OCI-LY7 (cell line): ENCODE measurements at regions not wholly inside any gene's neighbourhood (a gene's known extent, or its start where the extent isn't known, plus 50 kb on each side); places are given as distances from the start of the nearest gene placed in this dataset.
"Not testable (repeated sequence)": the region's sequence is repeated elsewhere in the genome, so short reads cannot be mapped to it uniquely, and the experiment has no call there.

Experiments used
- BruUV-seq: library from RNA; stranded (reverse); fragments of 400-500 nt; replicated peaks from 2 replicates; lab custom pipeline; 2021; lab: Mats Ljungman, UMichigan
- CTCF ChIA-PET: fragments of 300-600 bp; sonication (Branson Sonifier 250); formaldehyde crosslinking; loops from one replicate; lab custom pipeline; 2022; ENCODE audit warnings: antibody characterized with exemption; ENCODE audit not compliant: unreplicated experiment; lab: Charles Lee
- POLR2A ChIA-PET: fragments of 300-600 bp; sonication (Branson Sonifier 250); formaldehyde crosslinking; loops from one replicate; lab custom pipeline; 2022; ENCODE audit warnings: antibody characterized with exemption; lab: Charles Lee
- DNase-seq: peaks from one replicate; pipeline ENCODE4 v3.0.0-alpha.2; 2015; ENCODE audit warnings: low spot score
- H2AFZ ChIP-seq: fragments of 200-600 bp; sonication (generic), shearing (Covaris generic); 2 replicates; pipeline ENCODE4 v1.6.1; 2014; ENCODE audit warnings: mild to moderate bottlenecking, antibody characterized with exemption, low read length, moderate library complexity
- H3K27ac ChIP-seq: fragments of 200-600 bp; sonication (generic); 2 replicates; pipeline ENCODE4 v1.5.1; 2014; ENCODE audit warnings: mixed run types, low read depth, mild to moderate bottlenecking, moderate library complexity, low read length, inconsistent platforms; ENCODE audit not compliant: poor library complexity, severe bottlenecking
- H3K36me3 ChIP-seq: fragments of 200-600 bp; sonication (generic); 2 replicates; pipeline ENCODE4 v1.6.1; 2014; ENCODE audit warnings: mild to moderate bottlenecking, antibody characterized with exemption, low read length, moderate library complexity, mixed read lengths; ENCODE audit not compliant: insufficient read depth
- H3K4me1 ChIP-seq: fragments of 200-600 bp; sonication (generic); 2 replicates; pipeline ENCODE4 v1.5.1; 2014; ENCODE audit warnings: mild to moderate bottlenecking, low read length; ENCODE audit not compliant: insufficient read depth, poor library complexity, severe bottlenecking
- H3K4me2 ChIP-seq: fragments of 200-600 bp; sonication (generic); 2 replicates; pipeline ENCODE4 v1.6.1; 2014; ENCODE audit warnings: mild to moderate bottlenecking, low read length
- H3K4me3 ChIP-seq: fragments of 200-600 bp; sonication (generic); 2 replicates; pipeline ENCODE4 v1.5.1; 2014; ENCODE audit warnings: mild to moderate bottlenecking, low read depth, low read length; ENCODE audit not compliant: poor library complexity, severe bottlenecking
- H3K79me2 ChIP-seq: fragments of 200-600 bp; sonication (generic); 2 replicates; pipeline ENCODE4 v1.6.1; 2016; ENCODE audit warnings: low read depth, mild to moderate bottlenecking, low read length, moderate library complexity, mixed read lengths; ENCODE audit not compliant: insufficient read depth
- H3K9me2 ChIP-seq: fragments of 200-600 bp; sonication (generic); 2 replicates; pipeline ENCODE4 v1.6.1; 2016; ENCODE audit warnings: mild to moderate bottlenecking, low read length, mixed read lengths; ENCODE audit not compliant: insufficient read depth
- H3K9me3 ChIP-seq: fragments of 200-600 bp; sonication (generic); 2 replicates; pipeline ENCODE4 v1.6.1; 2014; ENCODE audit warnings: mild to moderate bottlenecking, mixed run types, low read length, mixed read lengths
- H4K20me1 ChIP-seq: fragments of 200-600 bp; sonication (generic); 2 replicates; pipeline ENCODE4 v1.6.1; 2014; ENCODE audit warnings: mild to moderate bottlenecking, antibody characterized with exemption, low read length, moderate library complexity, mixed read lengths; ENCODE audit not compliant: insufficient read depth
- EZH2phosphoT487 ChIP-seq: fragments of 200-600 bp; sonication (generic); IDR thresholded peaks from 2 replicates; pipeline ENCODE4 v1.6.1; 2018; ENCODE audit warnings: low read depth, borderline replicate concordance, mild to moderate bottlenecking, mixed run types, antibody characterized with exemption, low read length, moderate library complexity, mixed read lengths
- intact Hi-C: fragments of 100-400 bp; cut with micrococcal nuclease; formaldehyde crosslinking; loops from one replicate; pipeline ENCODE4 v1.10.0; 2022; ENCODE audit not compliant: unreplicated experiment
- TF ChIP-seq, protein P1 (sequence below): fragments of 200-600 bp; sonication (generic); conservative IDR thresholded peaks from 2 replicates; pipeline ENCODE4 v1.5.1; 2014; ENCODE audit warnings: mild to moderate bottlenecking, antibody characterized with exemption, low read length, moderate library complexity, mixed read lengths

DNA sequence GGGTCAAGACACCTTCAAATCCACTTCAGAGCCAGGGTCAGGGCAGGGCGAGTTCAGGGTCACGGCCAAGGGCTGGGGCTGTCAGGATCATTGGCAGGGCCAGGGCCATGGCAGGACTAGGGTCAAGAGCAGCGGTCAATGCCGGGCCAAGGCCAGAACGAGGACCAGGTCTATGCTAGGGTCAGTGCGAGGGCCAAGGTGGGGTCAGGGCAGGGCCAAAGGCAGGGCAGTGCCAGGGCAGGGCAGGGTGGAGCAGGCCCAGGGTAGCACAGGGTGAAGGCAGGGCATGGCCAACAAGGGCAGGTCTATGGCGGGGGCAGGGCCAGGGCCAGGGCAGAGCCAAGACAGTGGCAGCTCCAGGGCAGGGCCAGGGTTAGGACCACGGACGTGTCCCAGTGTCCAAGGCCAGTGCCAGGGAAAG lies 154.0 kb downstream of the LIPI start:
- ChIA-PET POLR2A (no interaction called here), CTCF (no interaction called here)
- Histone ChIP-seq H3K4me3 (no peak overlapping the region), H3K36me3 (no peaks in the 10 kb centered on the region; the same call in 1 of the 2 replicates), H3K9me2 (no peaks in the 10 kb centered on the region), H3K4me1 (no peaks in the 10 kb centered on the region), H2AFZ (no peak overlapping the region), H4K20me1 (no peaks in the 10 kb centered on the region; the same call in 1 of the 2 replicates), H3K27ac (no peak overlapping the region), H3K4me2 (no peak overlapping the region), H3K79me2 (peaks cover 18% of the 10 kb centered on the region; the same call in 1 of the 2 replicates), H3K9me3 (no peaks in the 10 kb centered on the region)
- intact Hi-C loops = no loop called here
- no peak for DNase-seq
- no TSS peak for BruUV-seq
- no peak for TF ChIP-seq EZH2phosphoT487
- TF ChIP-seq, protein P1, sequence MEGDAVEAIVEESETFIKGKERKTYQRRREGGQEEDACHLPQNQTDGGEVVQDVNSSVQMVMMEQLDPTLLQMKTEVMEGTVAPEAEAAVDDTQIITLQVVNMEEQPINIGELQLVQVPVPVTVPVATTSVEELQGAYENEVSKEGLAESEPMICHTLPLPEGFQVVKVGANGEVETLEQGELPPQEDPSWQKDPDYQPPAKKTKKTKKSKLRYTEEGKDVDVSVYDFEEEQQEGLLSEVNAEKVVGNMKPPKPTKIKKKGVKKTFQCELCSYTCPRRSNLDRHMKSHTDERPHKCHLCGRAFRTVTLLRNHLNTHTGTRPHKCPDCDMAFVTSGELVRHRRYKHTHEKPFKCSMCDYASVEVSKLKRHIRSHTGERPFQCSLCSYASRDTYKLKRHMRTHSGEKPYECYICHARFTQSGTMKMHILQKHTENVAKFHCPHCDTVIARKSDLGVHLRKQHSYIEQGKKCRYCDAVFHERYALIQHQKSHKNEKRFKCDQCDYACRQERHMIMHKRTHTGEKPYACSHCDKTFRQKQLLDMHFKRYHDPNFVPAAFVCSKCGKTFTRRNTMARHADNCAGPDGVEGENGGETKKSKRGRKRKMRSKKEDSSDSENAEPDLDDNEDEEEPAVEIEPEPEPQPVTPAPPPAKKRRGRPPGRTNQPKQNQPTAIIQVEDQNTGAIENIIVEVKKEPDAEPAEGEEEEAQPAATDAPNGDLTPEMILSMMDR = no peak

DNA sequence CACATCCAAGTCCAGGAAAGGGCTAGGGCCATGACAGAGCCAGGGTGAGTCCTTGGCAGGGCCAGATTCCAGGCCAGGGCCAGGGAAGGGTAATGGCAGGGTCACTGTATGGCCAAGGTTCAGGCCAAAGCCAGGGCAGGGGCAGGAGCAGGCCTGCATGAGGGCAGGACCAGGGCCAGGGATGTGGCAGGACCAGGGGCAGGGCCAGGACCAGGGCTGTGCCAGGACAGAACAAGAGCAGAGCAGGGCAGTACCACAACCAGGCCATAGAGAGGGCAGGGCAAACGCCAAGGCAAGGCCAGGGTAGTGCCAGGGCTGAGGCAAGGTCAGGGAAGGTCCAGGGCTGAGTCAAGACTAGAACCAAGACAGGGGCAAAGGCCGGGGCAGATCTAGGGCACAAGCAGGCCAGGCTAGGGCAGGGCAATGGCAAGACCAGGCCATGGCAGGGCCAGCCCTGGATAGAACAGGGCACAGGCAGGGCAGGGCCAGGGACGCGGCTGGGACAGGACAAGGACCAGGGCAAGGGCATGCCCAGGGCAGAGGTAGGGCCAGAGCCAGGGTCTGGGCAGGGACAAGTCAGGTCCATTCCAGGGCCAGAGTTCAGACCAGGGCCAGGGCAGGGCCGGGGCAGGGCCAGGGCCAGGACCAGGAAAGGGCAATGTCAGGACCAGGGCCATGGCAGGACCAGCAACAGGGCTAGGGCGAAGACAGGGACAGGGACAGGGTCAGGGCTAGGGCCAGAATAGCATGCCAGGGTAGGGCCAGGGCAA lies 154.8 kb downstream of the LIPI start:
- BruUV-seq, H3K27ac ChIP-seq, H3K4me3 ChIP-seq, H3K36me3 ChIP-seq, H2AFZ ChIP-seq, CTCF ChIA-PET, intact Hi-C loops, H4K20me1 ChIP-seq, H3K4me1 ChIP-seq, H3K9me3 ChIP-seq, DNase-seq, H3K9me2 ChIP-seq, H3K4me2 ChIP-seq, POLR2A ChIA-PET: not testable (repeated sequence)
- peaks cover 18% of the 10 kb centered on the region; the same call in 1 of the 2 replicates for H3K79me2 ChIP-seq

DNA sequence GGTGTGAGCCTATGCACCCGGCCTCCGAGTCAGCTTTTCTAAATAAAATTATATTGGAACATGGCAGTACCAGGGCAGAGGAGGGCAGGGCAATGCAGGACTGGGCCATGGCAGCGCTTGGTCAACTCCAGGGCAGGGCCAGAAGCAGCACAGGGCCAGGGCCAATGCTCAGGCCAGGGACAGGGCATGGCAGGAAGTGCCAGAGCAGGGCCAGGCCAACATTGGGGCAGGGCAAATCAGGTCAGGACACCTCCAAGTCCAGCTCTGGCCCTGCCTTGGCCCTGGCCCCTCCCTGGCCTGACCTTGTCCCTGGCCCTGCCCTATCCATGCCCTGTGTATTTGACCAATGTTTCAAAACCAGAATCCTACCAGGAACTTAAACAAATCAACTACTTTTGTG lies 156.1 kb downstream of the LIPI start:
- TF ChIP-seq, protein P1 = no peak
- no peak for TF ChIP-seq EZH2phosphoT487
- CTCF ChIA-PET = no interaction called here
- H3K4me2 ChIP-seq = no peak overlapping the region

More for the DNA sequence above, 156.1 kb downstream of the LIPI start:
- no peak for DNase-seq
- no peaks in the 10 kb centered on the region for H3K9me2 ChIP-seq
- H3K4me3 ChIP-seq = no peak overlapping the region
- peaks cover 9% of the 10 kb centered on the region; the same call in 1 of the 2 replicates for H4K20me1 ChIP-seq
- no peak overlapping the region for H2AFZ ChIP-seq
- no peaks in the 10 kb centered on the region for H3K4me1 ChIP-seq
- no peaks in the 10 kb centered on the region for H3K9me3 ChIP-seq
- no peak overlapping the region for H3K27ac ChIP-seq
- intact Hi-C loops = no loop called here
- POLR2A ChIA-PET = interaction anchor here (1.6 kb wide), 1 partner anchor 14 kb away, joined by 6 read pairs; no protein-coding TSS in a partner anchor
- peaks cover 18% of the 10 kb centered on the region; the same call in 1 of the 2 replicates for H3K79me2 ChIP-seq
- no TSS peak for BruUV-seq
- no peaks in the 10 kb centered on the region; the same call in 1 of the 2 replicates for H3K36me3 ChIP-seq
